ENCODE measurements at regions not wholly inside any gene's neighbourhood (a gene's known extent, or its start where the extent isn't known, plus 50 kb on each side); places are given as distances from the start of the nearest gene placed in this dataset.

DNA sequence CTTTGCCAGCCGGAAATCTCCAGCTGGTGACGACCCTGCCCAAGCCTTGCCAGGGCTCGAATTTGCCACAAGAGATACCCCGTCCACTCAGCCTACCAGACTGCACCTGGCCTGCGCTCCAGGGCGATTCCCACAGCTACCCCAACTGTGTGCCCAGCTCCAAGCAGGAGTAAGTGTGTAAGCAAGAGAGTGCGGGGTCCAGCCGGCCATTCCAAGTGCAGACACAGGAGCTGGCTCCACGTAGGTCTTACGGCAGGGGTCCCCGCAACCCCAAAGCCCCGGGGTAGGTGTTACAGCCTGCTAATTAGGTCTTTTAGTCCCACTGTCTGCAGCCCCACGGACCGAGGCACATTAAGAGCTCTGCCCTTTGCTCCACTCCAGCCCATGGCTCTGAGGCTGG is 1305.2 kb downstream of the ARAP2 start:
- TF ChIP-seq, protein P1, sequence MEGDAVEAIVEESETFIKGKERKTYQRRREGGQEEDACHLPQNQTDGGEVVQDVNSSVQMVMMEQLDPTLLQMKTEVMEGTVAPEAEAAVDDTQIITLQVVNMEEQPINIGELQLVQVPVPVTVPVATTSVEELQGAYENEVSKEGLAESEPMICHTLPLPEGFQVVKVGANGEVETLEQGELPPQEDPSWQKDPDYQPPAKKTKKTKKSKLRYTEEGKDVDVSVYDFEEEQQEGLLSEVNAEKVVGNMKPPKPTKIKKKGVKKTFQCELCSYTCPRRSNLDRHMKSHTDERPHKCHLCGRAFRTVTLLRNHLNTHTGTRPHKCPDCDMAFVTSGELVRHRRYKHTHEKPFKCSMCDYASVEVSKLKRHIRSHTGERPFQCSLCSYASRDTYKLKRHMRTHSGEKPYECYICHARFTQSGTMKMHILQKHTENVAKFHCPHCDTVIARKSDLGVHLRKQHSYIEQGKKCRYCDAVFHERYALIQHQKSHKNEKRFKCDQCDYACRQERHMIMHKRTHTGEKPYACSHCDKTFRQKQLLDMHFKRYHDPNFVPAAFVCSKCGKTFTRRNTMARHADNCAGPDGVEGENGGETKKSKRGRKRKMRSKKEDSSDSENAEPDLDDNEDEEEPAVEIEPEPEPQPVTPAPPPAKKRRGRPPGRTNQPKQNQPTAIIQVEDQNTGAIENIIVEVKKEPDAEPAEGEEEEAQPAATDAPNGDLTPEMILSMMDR (conservative IDR thresholded peaks at IDR 0.05; ENCODE audit: low read depth, low read length): no peak
- no peak for TF ChIP-seq EZH2 (IDR thresholded peaks at IDR 0.05; ENCODE audit: borderline replicate concordance, low read depth, low read length, poor library complexity, severe bottlenecking)
- no TSS peak for BruUV-seq (replicated peaks)

DNA sequence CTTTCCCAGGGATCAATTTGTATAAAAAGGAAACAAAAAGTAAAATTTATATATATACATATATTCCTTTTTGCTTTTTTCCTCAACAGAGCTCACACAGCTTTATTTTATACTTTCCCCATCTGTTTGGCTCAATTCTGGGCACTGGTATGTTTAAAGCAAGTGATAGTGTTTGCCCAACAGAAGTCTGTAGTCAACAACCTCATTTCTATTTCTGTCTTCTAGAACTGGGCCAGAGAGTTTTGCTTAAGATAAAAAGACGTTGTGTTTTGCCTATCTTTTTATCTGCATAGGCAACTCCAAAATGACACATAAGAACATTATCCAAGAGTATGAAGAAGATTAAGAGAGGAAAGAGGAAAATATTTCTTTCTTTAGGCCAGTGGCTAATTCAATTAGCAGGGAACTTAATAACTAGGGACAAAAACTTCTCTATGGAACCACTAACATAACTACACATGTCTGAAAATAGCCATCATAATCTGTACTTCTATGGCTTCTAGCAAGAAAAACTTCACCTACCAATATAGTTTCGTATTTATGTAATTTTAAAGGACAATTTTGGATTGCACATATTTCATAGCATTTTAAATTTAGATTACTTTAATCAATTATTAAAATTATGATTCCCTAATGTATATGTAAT is 1300.5 kb downstream of the ARAP2 start:
- BruUV-seq (replicated peaks): no TSS peak
- no peak for DNase-seq (ENCODE audit: low spot score)
- ChIA-PET CTCF (no interaction called here), POLR2A (ENCODE audit: low non-redundant PET) (no interaction called here)
- no peak overlapping the region for H3K4me3 ChIP-seq (ENCODE audit: low read depth, low read length, poor library complexity, severe bottlenecking)
- no peak overlapping the region for H3K27ac ChIP-seq (ENCODE audit: low read depth, low read length, poor library complexity, severe bottlenecking)
- no peak for TF ChIP-seq EZH2 (IDR thresholded peaks at IDR 0.05; ENCODE audit: borderline replicate concordance, low read depth, low read length, poor library complexity, severe bottlenecking)
- TF ChIP-seq, protein P1 (conservative IDR thresholded peaks at IDR 0.05; ENCODE audit: low read depth, low read length): no peak
- H3K27me3 ChIP-seq (replicated peaks; ENCODE audit: insufficient read depth, low read depth, low read length, poor library complexity): no peaks in the 10 kb centered on the region
- H3K4me1 ChIP-seq (ENCODE audit: insufficient read depth, low read length, poor library complexity, severe bottlenecking): no peaks in the 10 kb centered on the region
- intact Hi-C loops (cut with micrococcal nuclease; ENCODE audit: unreplicated experiment): no loop called here
- no peaks in the 10 kb centered on the region for H3K9me3 ChIP-seq (ENCODE audit: low read depth, low read length, poor library complexity, severe bottlenecking)
- H3K36me3 ChIP-seq (ENCODE audit: insufficient read depth, low read length, poor library complexity, severe bottlenecking): no peaks in the 10 kb centered on the region

More for the DNA sequence above, 1305.2 kb downstream of the ARAP2 start:
- no peak for DNase-seq (ENCODE audit: low spot score)
- POLR2A ChIA-PET (ENCODE audit: low non-redundant PET): no interaction called here
- H3K9me3 ChIP-seq (ENCODE audit: low read depth, low read length, poor library complexity, severe bottlenecking): no peaks in the 10 kb centered on the region
- intact Hi-C loops (cut with micrococcal nuclease; ENCODE audit: unreplicated experiment): no loop called here
- no peak overlapping the region for H3K4me3 ChIP-seq (ENCODE audit: low read depth, low read length, poor library complexity, severe bottlenecking)
- H3K36me3 ChIP-seq (ENCODE audit: insufficient read depth, low read length, poor library complexity, severe bottlenecking): no peaks in the 10 kb centered on the region
- CTCF ChIA-PET: no interaction called here
- no peak overlapping the region for H3K27ac ChIP-seq (ENCODE audit: low read depth, low read length, poor library complexity, severe bottlenecking)
- no peaks in the 10 kb centered on the region for H3K4me1 ChIP-seq (ENCODE audit: insufficient read depth, low read length, poor library complexity, severe bottlenecking)
- H3K27me3 ChIP-seq (replicated peaks; ENCODE audit: insufficient read depth, low read depth, low read length, poor library complexity): no peaks in the 10 kb centered on the region

DNA sequence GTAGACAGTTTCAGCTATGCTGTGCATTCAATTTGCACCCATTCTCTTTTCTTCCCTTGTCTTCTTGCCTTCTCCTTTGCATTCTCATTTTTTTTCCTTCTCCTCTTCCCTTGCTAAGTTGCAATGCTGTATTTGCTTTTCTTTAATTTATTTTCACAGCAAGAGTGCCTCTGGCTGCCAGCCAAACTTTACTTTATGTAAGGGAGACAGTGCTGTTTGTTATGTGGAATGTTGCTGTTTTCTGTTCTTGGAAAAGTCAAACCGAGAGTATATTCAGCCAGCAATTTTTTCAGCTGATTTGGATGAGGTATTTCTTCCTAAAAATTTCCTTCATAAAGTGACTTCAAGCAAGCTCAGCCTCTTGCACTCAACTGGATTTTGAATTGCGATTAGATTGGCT is 1293.4 kb downstream of the ARAP2 start:
- no TSS peak for BruUV-seq (replicated peaks)
- intact Hi-C loops (cut with micrococcal nuclease; ENCODE audit: unreplicated experiment): no loop called here
- TF ChIP-seq EZH2 (IDR thresholded peaks at IDR 0.05; ENCODE audit: borderline replicate concordance, low read depth, low read length, poor library complexity, severe bottlenecking): no peak
- TF ChIP-seq, protein P1 (conservative IDR thresholded peaks at IDR 0.05; ENCODE audit: low read depth, low read length): no peak
- ChIA-PET POLR2A (ENCODE audit: low non-redundant PET) (no interaction called here), CTCF (no interaction called here)
- no peaks in the 10 kb centered on the region for H3K9me3 ChIP-seq (ENCODE audit: low read depth, low read length, poor library complexity, severe bottlenecking)
- no peak overlapping the region for H3K4me3 ChIP-seq (ENCODE audit: low read depth, low read length, poor library complexity, severe bottlenecking)
- no peaks in the 10 kb centered on the region for H3K4me1 ChIP-seq (ENCODE audit: insufficient read depth, low read length, poor library complexity, severe bottlenecking)
- no peak overlapping the region for H3K27ac ChIP-seq (ENCODE audit: low read depth, low read length, poor library complexity, severe bottlenecking)
- H3K36me3 ChIP-seq (ENCODE audit: insufficient read depth, low read length, poor library complexity, severe bottlenecking): no peaks in the 10 kb centered on the region
- peak; percentile 2 for DNase-seq (ENCODE audit: low spot score)
- H3K27me3 ChIP-seq (replicated peaks; ENCODE audit: insufficient read depth, low read depth, low read length, poor library complexity): no peaks in the 10 kb centered on the region
